ENCODE measurements at regions not wholly inside any gene's neighbourhood (a gene's known extent, or its start where the extent isn't known, plus 50 kb on each side); places are given as distances from the start of the nearest gene placed in this dataset. TPM values are rescaled to one million over a fixed set of nuclear protein-coding genes. Genes with fewer than 3 reads are reported as not detected.
"Not testable (repeated sequence)": the region's sequence is repeated elsewhere in the genome, so short reads cannot be mapped to it uniquely, and the experiment has no call there.

GRCh38 chr3:110995461-110996231 is 76.0 kb upstream of the NECTIN3 start:
- Histone ChIP-seq H3K4me1 (replicated peaks) (no peaks in the 10 kb centered on the region), H3K9me3 (no peaks in the 10 kb centered on the region), H3K4me3 (no peak overlapping the region), H3K27me3 (replicated peaks; ENCODE audit: insufficient read depth) (no peaks in the 10 kb centered on the region), H3K27ac (no peak overlapping the region), H3K36me3 (no peaks in the 10 kb centered on the region)
- WGBS = 34% methylated on average over 2 of the region's 2 CpGs
- TF ChIP-seq POLR2AphosphoS5 (IDR thresholded peaks at IDR 0.05) (no peak), CTCF (IDR thresholded peaks at IDR 0.05) (no peak), POLR2A (IDR thresholded peaks at IDR 0.05) (no peak)
- intact Hi-C loops (cut with DNase I) = no loop called here
- no peak for DNase-seq (ENCODE audit: low spot score)

DNA sequence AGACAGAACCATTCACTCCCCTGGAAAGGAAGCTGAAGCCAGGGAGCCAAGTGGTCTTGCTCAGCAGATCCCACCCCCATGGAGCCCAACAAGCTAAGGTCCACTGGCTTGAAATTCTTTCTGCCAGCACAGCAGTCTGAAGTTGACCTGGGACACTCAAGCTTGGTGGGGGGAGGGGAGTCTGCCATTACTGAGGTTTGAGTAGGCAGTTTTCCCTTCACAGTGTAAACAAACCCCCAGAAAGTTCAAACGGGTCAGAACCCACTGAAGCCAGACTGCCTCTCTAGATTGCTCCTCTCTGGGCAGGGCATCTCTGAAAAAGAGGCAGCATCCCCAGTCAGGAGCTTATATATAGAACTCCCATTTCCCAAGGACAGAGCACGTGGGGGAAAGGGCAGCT is 72.8 kb upstream of the NECTIN3 start:
- intact Hi-C loops (cut with DNase I); DNase-seq (ENCODE audit: low spot score); H3K27ac ChIP-seq; H3K27me3 ChIP-seq (replicated peaks; ENCODE audit: insufficient read depth); H3K4me1 ChIP-seq (replicated peaks); H3K36me3 ChIP-seq; H3K9me3 ChIP-seq; H3K4me3 ChIP-seq: not testable (repeated sequence)
- 69% methylated on average over 2 of the region's 2 CpGs for WGBS

DNA sequence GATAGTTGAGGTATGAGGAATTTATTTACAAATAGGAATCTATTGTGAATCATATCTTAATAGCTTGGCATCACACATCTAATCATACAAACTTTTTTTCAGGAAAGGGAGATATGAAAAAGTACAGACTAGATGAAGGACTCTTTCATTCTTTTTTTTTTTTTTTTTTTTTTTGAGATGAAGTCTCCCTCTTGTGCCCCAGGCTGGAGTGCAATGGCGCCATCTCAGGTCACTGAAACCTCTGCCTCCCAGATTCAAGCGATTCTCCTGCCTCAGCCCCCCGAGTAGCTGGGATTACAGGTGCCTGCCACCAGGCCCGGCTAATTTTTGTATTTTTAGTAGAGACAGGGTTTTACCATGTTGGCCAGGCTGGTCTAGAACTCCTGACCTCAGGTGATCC is 65.1 kb upstream of the NECTIN3 start:
- H3K4me3 ChIP-seq; DNase-seq (ENCODE audit: low spot score); H3K4me1 ChIP-seq (replicated peaks); H3K9me3 ChIP-seq; H3K36me3 ChIP-seq; intact Hi-C loops (cut with DNase I); H3K27ac ChIP-seq; H3K27me3 ChIP-seq (replicated peaks; ENCODE audit: insufficient read depth): not testable (repeated sequence)
- WGBS = 93% methylated on average over 4 of the region's 4 CpGs

DNA sequence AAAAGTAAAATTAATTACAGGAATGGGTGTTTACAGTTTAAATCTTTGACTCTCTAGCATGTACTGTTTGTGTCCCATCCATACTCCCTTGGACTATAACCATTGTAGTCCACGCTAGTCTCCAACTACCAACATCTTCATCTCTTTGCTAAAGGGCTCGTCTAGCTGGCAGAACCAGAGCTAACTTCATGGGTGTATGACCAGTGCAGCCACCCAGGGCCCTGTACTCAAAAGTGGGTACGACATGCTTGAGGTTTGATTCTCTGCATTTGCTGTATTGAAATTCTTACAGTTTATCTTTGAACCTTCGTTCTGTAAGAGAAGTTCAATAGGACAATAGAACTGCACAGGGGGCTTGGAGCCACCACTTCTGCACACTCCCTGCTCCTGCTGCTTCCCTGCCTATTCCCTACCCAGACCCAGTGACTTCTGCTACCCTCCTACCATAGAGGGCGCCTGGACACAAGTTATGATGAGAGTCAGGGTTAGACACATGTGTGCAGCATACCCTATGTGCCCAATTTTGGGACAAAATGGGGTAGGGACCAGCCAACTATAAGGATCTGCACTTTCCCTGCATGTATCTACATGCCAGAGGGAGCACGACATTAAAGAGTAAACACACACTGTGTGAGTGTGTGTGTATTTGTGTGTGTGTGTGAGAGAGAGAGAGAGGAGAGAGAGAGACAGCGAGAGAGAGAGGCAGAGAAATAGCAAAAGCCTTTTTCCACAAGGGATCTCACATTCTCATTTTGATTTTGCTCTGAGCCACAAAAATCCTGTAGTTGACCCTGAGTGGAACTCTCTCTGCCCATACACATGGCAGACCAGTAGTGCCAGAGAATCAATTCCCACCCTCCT is 59.0 kb upstream of the NECTIN3 start:
- no peaks in the 10 kb centered on the region for H3K36me3 ChIP-seq
- H3K9me3 ChIP-seq = no peaks in the 10 kb centered on the region
- H3K4me1 ChIP-seq (replicated peaks) = no peaks in the 10 kb centered on the region
- H3K27ac ChIP-seq = no peak overlapping the region
- no peak for DNase-seq (ENCODE audit: low spot score)
- intact Hi-C loops (cut with DNase I) = no loop called here
- 76% methylated on average over 6 of the region's 7 CpGs for WGBS
- no peak overlapping the region for H3K4me3 ChIP-seq
- TF ChIP-seq CTCF (IDR thresholded peaks at IDR 0.05) (no peak), POLR2AphosphoS5 (IDR thresholded peaks at IDR 0.05) (no peak), POLR2A (IDR thresholded peaks at IDR 0.05) (no peak)
- no peaks in the 10 kb centered on the region for H3K27me3 ChIP-seq (replicated peaks; ENCODE audit: insufficient read depth)

Small RNAs in the stretch of these regions (microRNA-seq; reads per million reads assigned to microRNA genes)
- not detected for gene MIR4445

Small RNAs in the stretch of these regions (small RNA-seq; reads per million reads assigned to genes)
- gene AC078918.1 (0 reads per million in 2 donors), gene MIR4445 (0 reads per million in 2 donors), gene RF00019 (0 reads per million in 2 donors), gene RNU6ATAC15P (0 reads per million in 2 donors)

Measured in prostate gland (tissue), 2 donors.